ENCODE measurements at regions not wholly inside any gene's neighbourhood (a gene's known extent, or its start where the extent isn't known, plus 50 kb on each side); places are given as distances from the start of the nearest gene placed in this dataset.

- H4K20me1 ChIP-seq (ENCODE audit: insufficient read depth, low read length), result no peaks in the 10 kb centered on the region
- no peak overlapping the region for H3K18ac ChIP-seq (ENCODE audit: low read depth, low read length)
- in situ Hi-C loops (cut with MboI; ENCODE audit: low sequenced_read_pairs) (no loop called here), dilution Hi-C loops (cut with HindIII; ENCODE audit: low sequenced_read_pairs, unreplicated experiment) (no loop called here), intact Hi-C loops (cut with micrococcal nuclease) (no loop called here)
- H2AK5ac ChIP-seq (ENCODE audit: low read depth, low read length), result no peak overlapping the region
- DNase-seq (no peak), ATAC-seq (ENCODE audit: low read depth) (no peak)
- no peaks in the 10 kb centered on the region for H3K79me1 ChIP-seq (ENCODE audit: low read depth in 1 of 2, low read length in 2 of 2)
- H3K27me3 ChIP-seq (ENCODE audit: control insufficient read depth, insufficient read depth, low read length), result no peaks in the 10 kb centered on the region
- H3K4ac ChIP-seq (ENCODE audit: low read depth, low read length), result no peak overlapping the region
- H3K4me2 ChIP-seq (ENCODE audit: low read depth, low read length), result no peak overlapping the region
- BruUV-seq (replicated peaks), result no TSS peak
- no peak overlapping the region for H4K91ac ChIP-seq (ENCODE audit: insufficient read depth, low read depth, low read length)
- no peak overlapping the region for H2BK120ac ChIP-seq (ENCODE audit: low read depth, low read length)
- no CpG with 5 or more reads among the region's 4 CpGs for WGBS, 2 experiments (ENCODE audit: extremely low coverage in 2 of 2, insufficient read length in 1 of 2)
- H3K14ac ChIP-seq (replicated peaks; ENCODE audit: low read depth, low read length), result no peak overlapping the region
- no peaks in the 10 kb centered on the region for H3K9me1 ChIP-seq (ENCODE audit: insufficient read depth, low read length)
- H4K5ac ChIP-seq (ENCODE audit: low read depth, low read length), result no peak overlapping the region
- H2AFZ ChIP-seq (replicated peaks; ENCODE audit: low read length, poor library complexity), result no peak overlapping the region
- TF ChIP-seq RFX5 (IDR thresholded peaks at IDR 0.05; ENCODE audit: low read depth, low read length) (no peak), POLR2A (IDR thresholded peaks at IDR 0.05; ENCODE audit: low read depth, low read length) (no peak), MXI1 (IDR thresholded peaks at IDR 0.05; ENCODE audit: borderline replicate concordance, low read depth, low read length) (no peak), FOS (IDR thresholded peaks at IDR 0.05; ENCODE audit: low read depth, low read length) (no peak), SMC3 (IDR thresholded peaks at IDR 0.05; ENCODE audit: low read depth, low read length) (no peak), ELK1 (IDR thresholded peaks at IDR 0.05; ENCODE audit: borderline replicate concordance, low read depth, low read length) (no peak), MAFK (IDR thresholded peaks at IDR 0.05; ENCODE audit: low read depth, low read length) (no peak), CHD1 (IDR thresholded peaks at IDR 0.05; ENCODE audit: low read depth, low read length) (no peak), CEBPB (IDR thresholded peaks at IDR 0.05; ENCODE audit: low read depth, low read length) (no peak)
- no peak overlapping the region for H2BK5ac ChIP-seq (ENCODE audit: low read depth, low read length, poor library complexity, severe bottlenecking)
- no peak overlapping the region; the same call in 1 of the 2 replicates for H2BK20ac ChIP-seq (ENCODE audit: low read depth, low read length)
- no peak overlapping the region for H3K23ac ChIP-seq (ENCODE audit: low read depth, low read length)
- no peaks in the 10 kb centered on the region for H3K9me3 ChIP-seq (ENCODE audit: control insufficient read depth, insufficient read depth, low read length)
- ChIA-PET CTCF (no interaction called here), POLR2A (ENCODE audit: unreplicated experiment) (no interaction called here)
- no peak overlapping the region for H3K9ac ChIP-seq (ENCODE audit: low read depth, low read length)
- H2BK15ac ChIP-seq (ENCODE audit: low read depth, low read length), result no peak overlapping the region
- no peak overlapping the region for H3K27ac ChIP-seq (ENCODE audit: insufficient read depth, low read length)
- H3K56ac ChIP-seq (ENCODE audit: extremely low read depth, insufficient read depth, low read length), result no peak overlapping the region
- H2AK9ac ChIP-seq (replicated peaks; ENCODE audit: low read depth, low read length, poor library complexity), result no peak overlapping the region
- no peaks in the 10 kb centered on the region for H3K36me3 ChIP-seq (ENCODE audit: control insufficient read depth, insufficient read depth, low read length)
- H3K4me1 ChIP-seq (ENCODE audit: control insufficient read depth, insufficient read depth, low read length), result no peaks in the 10 kb centered on the region
- no peak overlapping the region for H3K4me3 ChIP-seq (ENCODE audit: insufficient read depth, low read depth, low read length)
- no peak overlapping the region for H4K8ac ChIP-seq (ENCODE audit: low read depth in 2 of 2, low read length in 2 of 2)
Observed at GRCh38 chr10:10193848-10194247, 823.8 kb upstream of the CELF2 start.

Data from IMR-90 (cell line).